ENCODE measurements at regions not wholly inside any gene's neighbourhood (a gene's known extent, or its start where the extent isn't known, plus 50 kb on each side); places are given as distances from the start of the nearest gene placed in this dataset.
"Not testable (repeated sequence)": the region's sequence is repeated elsewhere in the genome, so short reads cannot be mapped to it uniquely, and the experiment has no call there.

- no peak for DNase-seq (ENCODE audit: extremely low read depth, low read depth)
- TF ChIP-seq, protein P1, sequence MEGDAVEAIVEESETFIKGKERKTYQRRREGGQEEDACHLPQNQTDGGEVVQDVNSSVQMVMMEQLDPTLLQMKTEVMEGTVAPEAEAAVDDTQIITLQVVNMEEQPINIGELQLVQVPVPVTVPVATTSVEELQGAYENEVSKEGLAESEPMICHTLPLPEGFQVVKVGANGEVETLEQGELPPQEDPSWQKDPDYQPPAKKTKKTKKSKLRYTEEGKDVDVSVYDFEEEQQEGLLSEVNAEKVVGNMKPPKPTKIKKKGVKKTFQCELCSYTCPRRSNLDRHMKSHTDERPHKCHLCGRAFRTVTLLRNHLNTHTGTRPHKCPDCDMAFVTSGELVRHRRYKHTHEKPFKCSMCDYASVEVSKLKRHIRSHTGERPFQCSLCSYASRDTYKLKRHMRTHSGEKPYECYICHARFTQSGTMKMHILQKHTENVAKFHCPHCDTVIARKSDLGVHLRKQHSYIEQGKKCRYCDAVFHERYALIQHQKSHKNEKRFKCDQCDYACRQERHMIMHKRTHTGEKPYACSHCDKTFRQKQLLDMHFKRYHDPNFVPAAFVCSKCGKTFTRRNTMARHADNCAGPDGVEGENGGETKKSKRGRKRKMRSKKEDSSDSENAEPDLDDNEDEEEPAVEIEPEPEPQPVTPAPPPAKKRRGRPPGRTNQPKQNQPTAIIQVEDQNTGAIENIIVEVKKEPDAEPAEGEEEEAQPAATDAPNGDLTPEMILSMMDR (IDR thresholded peaks at IDR 0.05; ENCODE audit: low read depth, low read length, missing control alignments): no peak
- no peak overlapping the region for H3K4me3 ChIP-seq (replicated peaks; ENCODE audit: low read depth, low read length)
Observed at GRCh38 chr3:78079514-78079913, 1039.6 kb downstream of the ROBO2 start.

GRCh38 chr3:78086150-78086549 is 1046.3 kb downstream of the ROBO2 start:
- H3K4me3 ChIP-seq (replicated peaks; ENCODE audit: low read depth, low read length): no peak overlapping the region
- no peak for DNase-seq (ENCODE audit: extremely low read depth, low read depth)
- TF ChIP-seq, protein P1 (IDR thresholded peaks at IDR 0.05; ENCODE audit: low read depth, low read length, missing control alignments): no peak

GRCh38 chr3:78087134-78087533 is 1047.2 kb downstream of the ROBO2 start:
- TF ChIP-seq, protein P1 (IDR thresholded peaks at IDR 0.05; ENCODE audit: low read depth, low read length, missing control alignments): no peak
- DNase-seq (ENCODE audit: extremely low read depth, low read depth): no peak
- H3K4me3 ChIP-seq (replicated peaks; ENCODE audit: low read depth, low read length): no peak overlapping the region

DNA sequence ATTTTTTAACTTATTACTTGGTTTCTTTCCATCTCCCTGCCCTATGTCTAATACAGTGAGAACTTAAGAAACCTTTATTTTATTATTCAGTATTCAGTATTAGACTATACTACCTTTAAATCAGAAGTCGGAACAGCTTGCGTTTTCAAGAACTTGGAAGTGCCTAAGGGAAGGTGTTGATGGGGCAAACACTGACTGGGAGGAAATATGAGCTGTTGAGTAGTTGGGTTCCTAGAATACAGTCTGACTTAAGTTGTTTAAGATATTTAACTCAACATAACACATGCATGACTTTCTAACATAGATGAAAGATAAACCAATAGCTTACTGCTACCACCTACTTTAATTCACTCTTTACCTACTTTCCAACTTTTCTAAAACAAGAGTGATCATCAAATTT is 1048.1 kb downstream of the ROBO2 start:
- no peak for DNase-seq (ENCODE audit: extremely low read depth, low read depth)
- TF ChIP-seq, protein P1 (IDR thresholded peaks at IDR 0.05; ENCODE audit: low read depth, low read length, missing control alignments): no peak
- H3K4me3 ChIP-seq (replicated peaks; ENCODE audit: low read depth, low read length): no peak overlapping the region

DNA sequence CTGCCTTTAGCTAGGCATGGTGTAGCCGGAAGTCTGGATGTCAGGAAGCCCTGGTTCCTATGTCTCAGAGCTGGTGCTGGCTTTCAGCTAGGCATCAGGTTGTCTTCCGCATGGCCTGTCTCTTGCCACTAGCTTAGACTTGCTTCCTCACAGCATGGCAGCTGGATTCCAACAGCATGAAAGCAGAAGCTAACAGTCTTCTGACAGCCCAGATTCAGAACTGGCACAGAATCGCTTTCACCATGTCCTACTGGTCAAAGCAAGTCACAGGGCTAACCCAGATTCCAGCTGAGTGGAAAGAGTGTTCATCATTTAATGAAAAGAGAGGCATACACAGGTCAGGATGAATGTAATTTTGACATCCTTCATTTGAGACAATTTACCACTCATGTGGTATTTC is 1050.5 kb downstream of the ROBO2 start:
- DNase-seq (ENCODE audit: extremely low read depth, low read depth): no peak
- H3K4me3 ChIP-seq (replicated peaks; ENCODE audit: low read depth, low read length): no peak overlapping the region
- TF ChIP-seq, protein P1 (IDR thresholded peaks at IDR 0.05; ENCODE audit: low read depth, low read length, missing control alignments): no peak

GRCh38 chr3:78091478-78092119 is 1051.7 kb downstream of the ROBO2 start:
- TF ChIP-seq, protein P1 (IDR thresholded peaks at IDR 0.05; ENCODE audit: low read depth, low read length, missing control alignments): no peak
- H3K4me3 ChIP-seq (replicated peaks; ENCODE audit: low read depth, low read length): no peak overlapping the region
- DNase-seq (ENCODE audit: extremely low read depth, low read depth): no peak

GRCh38 chr3:78092574-78092973 is 1052.7 kb downstream of the ROBO2 start:
- not testable (repeated sequence) for H3K4me3 ChIP-seq (replicated peaks; ENCODE audit: low read depth, low read length); DNase-seq (ENCODE audit: extremely low read depth, low read depth)
